Left colon (tissue), 2 donors: ENCODE measurements at regions not wholly inside any gene's neighbourhood (a gene's known extent, or its start where the extent isn't known, plus 50 kb on each side); places are given as distances from the start of the nearest gene placed in this dataset.

Experiments used
- ATAC-seq: fragments of 200-7000 bp; cut with Tn5 transposase; one replicate; pipeline ENCODE4 v1.9.1; 2020; ENCODE audit warnings: mild to moderate bottlenecking, moderate library complexity
- DNase-seq, 2 donors: peaks; one replicate each; pipeline ENCODE4 v3.0.0-alpha.2; 2020
- intact Hi-C, 2 donors: fragments of 100-400 bp; cut with DNase I in 1 of 2; cut with micrococcal nuclease in 1 of 2; formaldehyde crosslinking; loops; one replicate each; pipeline versions ENCODE4 v1.11.2 to v1.14.0; 2022; cut with DNase I, micrococcal nuclease
- donor health status: DM: no; HTN: no; CAD: no.
- donor health status: DM: yes; HTN: yes; CAD: no.

- no peak for DNase-seq
- intact Hi-C loops, result no loop called here
- no peak for ATAC-seq
These were observed 580.8 kb upstream of the ALCAM start for GRCh38 chr3:104785947-104786346.

DNA sequence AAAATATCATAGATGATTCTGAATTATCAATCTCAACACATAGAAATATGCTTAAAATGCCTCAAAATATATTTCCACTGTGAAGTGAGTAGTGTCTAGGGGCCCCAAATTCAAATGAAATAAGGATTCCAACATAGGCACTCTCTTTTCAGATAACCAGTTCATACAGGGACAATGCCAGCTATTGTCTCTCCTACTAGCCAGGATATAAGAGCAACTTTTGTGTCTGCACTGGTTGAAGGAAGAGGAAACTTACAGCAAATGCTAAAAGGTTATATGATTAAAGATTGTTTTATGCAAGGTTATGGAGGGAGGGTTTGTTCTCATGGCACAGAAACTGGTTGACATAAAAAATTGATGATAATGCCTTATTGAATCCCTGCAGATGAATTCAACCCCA is 579.4 kb upstream of the ALCAM start:
- DNase-seq (no peak), ATAC-seq (no peak)
- intact Hi-C loops, result no loop called here

GRCh38 chr3:104788807-104789206 is 577.9 kb upstream of the ALCAM start:
- ATAC-seq, result no peak

GRCh38 chr3:104791331-104791730 is 575.4 kb upstream of the ALCAM start:
- no peak for DNase-seq
- ATAC-seq, result no peak
- intact Hi-C loops, result no loop called here

More at GRCh38 chr3:104788807-104789206, 577.9 kb upstream of the ALCAM start:
- intact Hi-C loops, result no loop called here
- no peak for DNase-seq

DNA sequence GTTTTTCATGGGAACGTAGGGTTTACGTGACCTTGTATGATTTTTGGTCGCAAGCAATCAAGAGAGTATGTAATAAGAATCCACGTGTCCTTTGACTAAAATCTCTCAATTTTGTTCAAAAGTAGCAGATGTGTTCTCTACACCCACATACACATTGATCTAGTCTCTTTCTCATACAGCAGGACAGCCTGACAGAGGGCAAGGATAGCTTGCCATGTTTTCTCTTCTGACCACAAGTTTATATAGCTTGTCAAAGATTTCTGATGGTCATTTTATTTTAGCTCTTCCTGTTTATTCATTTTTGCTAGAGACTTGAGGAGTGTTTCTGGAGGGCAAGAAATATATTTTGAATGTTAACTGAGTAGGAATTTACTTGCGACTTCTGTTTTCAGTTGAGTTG is 570.2 kb upstream of the ALCAM start:
- DNase-seq (no peak), ATAC-seq (no peak)
- intact Hi-C loops, result no loop called here

- DNase-seq (no peak), ATAC-seq (no peak)
- intact Hi-C loops, result no loop called here
These were observed 561.7 kb upstream of the ALCAM start for GRCh38 chr3:104805042-104805441.

- DNase-seq, result no peak
- intact Hi-C loops, result no loop called here
- ATAC-seq, result no peak
These were observed 561.2 kb upstream of the ALCAM start for GRCh38 chr3:104805508-104805907.

- DNase-seq (no peak), ATAC-seq (no peak)
- intact Hi-C loops, result no loop called here
These were observed 555.8 kb upstream of the ALCAM start for GRCh38 chr3:104810896-104811295.

DNA sequence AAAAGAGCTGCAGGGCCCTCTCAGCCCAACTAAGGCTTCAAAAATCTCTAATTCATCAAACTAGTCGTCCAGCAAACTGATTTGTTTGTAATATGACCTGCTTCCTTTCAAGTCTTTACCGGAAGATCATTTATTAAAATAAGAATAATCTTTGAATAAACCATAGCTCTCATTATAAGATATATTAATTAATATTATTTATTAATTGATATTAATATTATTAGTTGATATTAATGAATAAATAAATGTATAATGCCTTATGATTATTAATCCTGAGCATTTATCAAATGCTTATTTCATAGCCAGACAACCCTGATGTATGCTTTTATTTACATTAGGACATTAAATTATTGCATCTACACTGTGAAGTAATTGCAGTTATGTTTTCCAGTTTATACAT is 550.7 kb upstream of the ALCAM start:
- ATAC-seq (no peak), DNase-seq (no peak)
- intact Hi-C loops, result no loop called here

GRCh38 chr3:104816716-104817115 is 550.0 kb upstream of the ALCAM start:
- intact Hi-C loops, result no loop called here
- DNase-seq (no peak), ATAC-seq (no peak)

DNA sequence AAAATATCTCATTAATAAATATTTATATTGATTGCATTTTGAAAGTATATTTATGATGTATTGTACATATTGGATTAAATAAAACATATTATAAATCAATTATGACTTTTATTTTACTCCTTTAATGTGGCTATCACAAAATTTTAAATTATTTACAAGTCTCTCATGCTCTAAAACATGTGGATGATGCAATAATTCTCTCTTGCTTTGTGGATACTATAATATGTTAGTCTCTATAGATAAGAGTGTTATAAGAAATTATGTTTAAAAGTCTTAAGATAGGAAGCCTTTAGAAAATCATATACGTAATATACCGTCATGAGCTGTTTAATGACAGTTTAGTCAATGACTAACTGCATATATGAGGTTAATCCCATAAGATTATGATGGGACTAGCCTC is 547.4 kb upstream of the ALCAM start:
- no peak for DNase-seq
- no peak for ATAC-seq
- intact Hi-C loops, result no loop called here

GRCh38 chr3:104820959-104821358 is 545.8 kb upstream of the ALCAM start:
- intact Hi-C loops, result no loop called here
- DNase-seq, result no peak
- no peak for ATAC-seq

GRCh38 chr3:104825116-104825515 is 541.6 kb upstream of the ALCAM start:
- ATAC-seq (no peak), DNase-seq (no peak)
- intact Hi-C loops, result no loop called here

DNA sequence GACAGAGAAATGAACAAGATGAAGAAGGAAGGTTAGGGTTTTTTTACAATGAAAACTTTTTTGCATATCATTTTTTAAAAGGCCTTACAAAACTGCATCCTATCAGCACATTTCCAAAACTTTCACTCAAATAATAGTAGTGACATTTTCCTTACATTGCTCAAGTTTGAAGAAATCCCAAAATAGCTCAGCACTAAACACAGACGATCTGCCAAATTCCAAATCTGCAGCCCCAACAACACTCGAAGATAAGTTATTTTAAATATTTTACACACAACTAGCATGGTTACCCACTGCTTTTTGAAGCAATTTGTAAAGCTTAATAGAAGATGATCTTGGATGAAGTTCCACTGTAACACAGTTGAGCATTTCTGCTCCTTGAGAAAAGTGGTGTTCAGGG is 535.6 kb upstream of the ALCAM start:
- intact Hi-C loops, result no loop called here
- no peak for DNase-seq
- no peak for ATAC-seq

GRCh38 chr3:104832530-104832929 is 534.2 kb upstream of the ALCAM start:
- ATAC-seq (no peak), DNase-seq (no peak)
- intact Hi-C loops, result no loop called here

DNA sequence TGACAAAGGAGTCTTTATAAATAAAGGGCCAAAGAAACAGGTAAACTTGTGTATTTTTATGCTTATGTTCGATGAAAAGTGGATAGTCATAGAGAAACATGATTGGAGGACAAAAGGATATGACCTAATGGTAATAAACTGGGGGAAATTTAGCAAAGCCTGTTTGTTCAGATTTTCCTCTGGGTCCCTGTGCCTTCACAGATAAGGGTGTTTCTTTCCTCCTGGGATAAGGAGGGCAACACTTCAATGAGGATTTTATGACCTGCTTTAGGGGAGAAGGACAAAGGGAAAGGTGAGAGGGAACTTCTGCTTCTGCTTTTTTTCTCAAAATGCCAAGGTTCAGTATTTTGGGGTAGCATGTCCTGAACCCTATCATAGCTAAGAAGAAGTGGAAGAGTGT is 531.3 kb upstream of the ALCAM start:
- no peak for ATAC-seq
- intact Hi-C loops, result no loop called here
- DNase-seq, result no peak

GRCh38 chr3:104846270-104846669 is 520.4 kb upstream of the ALCAM start:
- intact Hi-C loops, result no loop called here
- no peak for DNase-seq
- ATAC-seq, result no peak

- ATAC-seq (no peak), DNase-seq (no peak)
- intact Hi-C loops, result no loop called here
These were observed 517.6 kb upstream of the ALCAM start for GRCh38 chr3:104849070-104849469.

DNA sequence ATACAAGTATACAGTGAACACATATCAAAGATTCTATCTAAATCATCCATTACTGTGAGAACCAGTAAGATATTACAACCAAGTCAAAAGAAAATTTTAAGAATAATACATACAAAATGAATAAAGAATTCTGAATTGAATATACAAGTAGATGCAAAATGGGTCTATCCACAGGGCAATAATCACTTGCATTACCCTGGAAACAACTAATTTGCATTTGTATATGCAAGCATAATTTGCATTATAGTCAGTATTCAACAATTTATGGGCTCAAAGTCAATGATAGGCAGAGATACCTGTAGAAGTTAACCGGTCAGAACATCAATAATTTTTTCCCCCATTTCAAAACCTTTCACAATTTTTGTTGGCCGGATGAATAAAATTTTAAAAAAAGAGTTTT is 512.2 kb upstream of the ALCAM start:
- intact Hi-C loops, result no loop called here

DNA sequence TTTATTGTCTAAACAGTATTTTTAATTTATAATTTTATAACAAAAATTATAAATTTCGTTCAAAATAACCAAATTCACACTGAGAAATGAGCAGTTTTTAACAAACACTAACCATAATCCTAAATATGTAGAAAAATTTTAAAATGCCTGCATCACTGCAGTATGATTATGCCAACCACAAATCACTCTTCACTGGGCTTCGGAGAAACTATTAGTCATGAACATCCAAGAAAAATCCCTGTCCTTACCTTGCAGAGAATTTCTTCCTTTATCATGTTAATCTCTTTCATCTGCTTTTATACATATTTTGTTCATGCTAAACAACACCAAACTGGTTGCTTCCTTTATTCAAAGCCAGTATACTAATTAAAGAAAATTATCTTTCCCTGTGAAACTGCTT is 511.0 kb upstream of the ALCAM start:
- DNase-seq, result no peak
- intact Hi-C loops, result no loop called here
- no peak for ATAC-seq

More for the DNA sequence above, 512.2 kb upstream of the ALCAM start:
- no peak for DNase-seq
- no peak for ATAC-seq

DNA sequence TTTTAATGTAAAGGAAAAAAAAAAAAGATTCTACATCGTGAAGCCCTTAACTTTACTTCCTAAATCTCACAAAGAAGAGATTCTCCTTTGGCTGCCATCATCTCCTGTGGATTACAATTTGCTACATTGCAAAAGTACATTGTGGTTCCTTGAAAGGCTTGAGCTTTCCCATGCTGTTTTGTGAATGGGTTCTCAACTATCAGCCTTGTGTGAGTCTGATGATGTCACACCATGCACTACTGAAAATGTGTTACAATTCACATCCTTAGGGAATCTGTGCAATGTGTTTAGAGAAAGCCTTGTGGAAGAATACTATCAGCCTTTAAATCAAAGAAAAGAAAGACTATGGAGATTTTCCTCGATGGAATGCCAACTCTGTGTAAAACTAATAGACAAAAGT is 510.0 kb upstream of the ALCAM start:
- intact Hi-C loops, result no loop called here
- ATAC-seq, result no peak
- DNase-seq, result no peak

GRCh38 chr3:104868291-104868690 is 498.4 kb upstream of the ALCAM start:
- intact Hi-C loops, result no loop called here
- DNase-seq (no peak), ATAC-seq (no peak)
